ENCODE measurements at regions not wholly inside any gene's neighbourhood (a gene's known extent, or its start where the extent isn't known, plus 50 kb on each side); places are given as distances from the start of the nearest gene placed in this dataset.

DNA sequence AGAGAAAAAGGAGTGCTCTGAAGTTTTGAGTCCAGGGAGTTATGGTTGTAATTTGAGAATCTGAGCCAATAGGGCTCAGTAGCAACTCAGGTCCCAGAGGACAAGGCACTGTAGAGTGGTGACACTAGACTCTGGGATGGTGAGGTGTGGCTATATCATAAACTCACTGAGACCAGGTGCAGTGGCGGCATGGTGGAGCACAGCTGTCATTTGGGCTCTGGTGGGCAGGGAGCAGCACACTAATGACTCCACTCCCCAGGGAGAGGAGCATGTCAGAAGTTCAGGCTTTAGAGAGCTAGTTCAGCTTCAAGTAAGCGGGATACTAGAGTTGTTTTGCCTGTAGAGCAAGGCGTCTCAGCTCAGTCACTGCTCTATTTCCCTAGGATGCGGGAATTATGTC lies 165.4 kb upstream of the USP38 start:
- no peaks in the 10 kb centered on the region for H3F3A ChIP-seq (ENCODE audit: insufficient read depth, low read length)
- H3K79me2 ChIP-seq (ENCODE audit: low read length): no peaks in the 10 kb centered on the region
- no peak overlapping the region for H3K27ac ChIP-seq (ENCODE audit: low read length)
- no peaks in the 10 kb centered on the region for H3K27me3 ChIP-seq (replicated peaks; ENCODE audit: insufficient read depth, low read length)
- H2AFZ ChIP-seq (ENCODE audit: low read length): no peak overlapping the region
- H4K20me1 ChIP-seq (ENCODE audit: insufficient read depth, low read length): no peaks in the 10 kb centered on the region
- DNase-seq: no peak
- H3K4me2 ChIP-seq (ENCODE audit: low read depth, low read length): no peak overlapping the region
- TF ChIP-seq EZH2 (optimal IDR thresholded peaks at IDR 0.05; ENCODE audit: low read depth, low read length) (no peak), EZH2phosphoT487 (IDR thresholded peaks at IDR 0.05; ENCODE audit: low read length) (no peak)
- TF ChIP-seq, protein P1, sequence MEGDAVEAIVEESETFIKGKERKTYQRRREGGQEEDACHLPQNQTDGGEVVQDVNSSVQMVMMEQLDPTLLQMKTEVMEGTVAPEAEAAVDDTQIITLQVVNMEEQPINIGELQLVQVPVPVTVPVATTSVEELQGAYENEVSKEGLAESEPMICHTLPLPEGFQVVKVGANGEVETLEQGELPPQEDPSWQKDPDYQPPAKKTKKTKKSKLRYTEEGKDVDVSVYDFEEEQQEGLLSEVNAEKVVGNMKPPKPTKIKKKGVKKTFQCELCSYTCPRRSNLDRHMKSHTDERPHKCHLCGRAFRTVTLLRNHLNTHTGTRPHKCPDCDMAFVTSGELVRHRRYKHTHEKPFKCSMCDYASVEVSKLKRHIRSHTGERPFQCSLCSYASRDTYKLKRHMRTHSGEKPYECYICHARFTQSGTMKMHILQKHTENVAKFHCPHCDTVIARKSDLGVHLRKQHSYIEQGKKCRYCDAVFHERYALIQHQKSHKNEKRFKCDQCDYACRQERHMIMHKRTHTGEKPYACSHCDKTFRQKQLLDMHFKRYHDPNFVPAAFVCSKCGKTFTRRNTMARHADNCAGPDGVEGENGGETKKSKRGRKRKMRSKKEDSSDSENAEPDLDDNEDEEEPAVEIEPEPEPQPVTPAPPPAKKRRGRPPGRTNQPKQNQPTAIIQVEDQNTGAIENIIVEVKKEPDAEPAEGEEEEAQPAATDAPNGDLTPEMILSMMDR (IDR thresholded peaks at IDR 0.05; ENCODE audit: low read length): no peak
- H3K4me3 ChIP-seq (ENCODE audit: low read length): no peak overlapping the region
- peaks cover 6% of the 10 kb centered on the region for H3K4me1 ChIP-seq (ENCODE audit: low read length)
- H3K9me2 ChIP-seq (replicated peaks; ENCODE audit: insufficient read depth, low read length): no peaks in the 10 kb centered on the region
- H3K36me3 ChIP-seq (replicated peaks; ENCODE audit: insufficient read depth, low read length): no peaks in the 10 kb centered on the region
- H3K9me3 ChIP-seq (replicated peaks; ENCODE audit: insufficient read depth, low read length): no peaks in the 10 kb centered on the region
- H3K9ac ChIP-seq (ENCODE audit: low read length): no peak overlapping the region

DNA sequence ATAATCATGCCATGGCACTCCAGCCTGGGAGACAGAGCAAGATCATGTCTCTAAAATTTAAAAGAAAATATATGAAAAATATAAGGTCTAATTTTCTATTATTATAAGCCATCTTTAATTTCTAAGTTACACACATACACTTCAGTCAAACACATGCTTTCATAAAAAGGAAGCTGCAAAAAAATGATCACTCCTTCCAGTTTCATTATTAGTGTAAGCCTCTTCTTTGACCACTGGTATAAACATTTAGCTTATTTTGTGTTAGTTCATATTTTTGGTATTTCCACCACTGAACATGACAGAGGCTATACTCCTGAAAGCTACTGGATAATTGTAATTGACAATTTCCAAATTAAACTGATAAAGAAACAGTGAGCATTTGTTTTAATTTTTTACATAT lies 163.3 kb upstream of the USP38 start:
- Histone ChIP-seq H3K79me2 (ENCODE audit: low read length) (no peaks in the 10 kb centered on the region), H3K36me3 (replicated peaks; ENCODE audit: insufficient read depth, low read length) (no peaks in the 10 kb centered on the region), H3K4me1 (ENCODE audit: low read length) (peaks cover 10% of the 10 kb centered on the region), H3K4me2 (ENCODE audit: low read depth, low read length) (no peak overlapping the region), H3F3A (ENCODE audit: insufficient read depth, low read length) (no peaks in the 10 kb centered on the region), H2AFZ (ENCODE audit: low read length) (no peak overlapping the region), H4K20me1 (ENCODE audit: insufficient read depth, low read length) (no peaks in the 10 kb centered on the region), H3K27me3 (replicated peaks; ENCODE audit: insufficient read depth, low read length) (no peaks in the 10 kb centered on the region), H3K4me3 (ENCODE audit: low read length) (no peak overlapping the region), H3K9me2 (replicated peaks; ENCODE audit: insufficient read depth, low read length) (no peaks in the 10 kb centered on the region), H3K9me3 (replicated peaks; ENCODE audit: insufficient read depth, low read length) (no peaks in the 10 kb centered on the region), H3K9ac (ENCODE audit: low read length) (no peak overlapping the region), H3K27ac (ENCODE audit: low read length) (no peak overlapping the region)
- TF ChIP-seq EZH2phosphoT487 (IDR thresholded peaks at IDR 0.05; ENCODE audit: low read length) (no peak), EZH2 (optimal IDR thresholded peaks at IDR 0.05; ENCODE audit: low read depth, low read length) (no peak)
- TF ChIP-seq, protein P1 (IDR thresholded peaks at IDR 0.05; ENCODE audit: low read length): no peak
- DNase-seq: peak; percentile 59

DNA sequence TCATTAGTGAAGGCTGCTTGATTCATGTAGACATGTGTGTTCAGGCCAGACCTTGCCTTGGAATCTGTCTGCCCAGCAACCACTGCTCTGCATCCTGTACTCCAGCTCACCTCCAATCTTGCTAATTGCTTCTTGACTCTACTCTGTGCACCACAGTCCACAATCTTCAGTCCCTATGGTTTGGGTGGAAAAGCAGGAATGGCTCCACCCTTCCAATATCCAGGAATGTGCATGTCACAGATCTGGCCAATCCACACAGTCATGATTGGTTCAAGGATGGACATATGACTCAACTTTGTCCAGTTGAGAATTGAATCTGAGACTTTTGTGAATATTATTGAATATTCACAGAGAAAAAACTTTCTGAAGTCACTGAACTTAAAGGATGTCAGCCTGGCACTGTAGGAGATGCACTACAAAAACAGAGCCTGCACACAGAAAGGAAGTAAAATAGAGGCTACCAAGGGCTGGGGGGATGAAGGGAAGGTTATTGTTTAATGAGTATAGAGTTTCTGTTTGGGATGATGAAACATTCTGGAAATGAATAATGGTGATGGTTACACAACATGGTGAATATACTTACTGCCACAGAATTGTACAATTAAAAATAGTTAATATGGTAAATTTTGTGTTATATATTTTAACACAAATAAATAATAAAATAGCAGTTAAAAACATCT lies 161.3 kb upstream of the USP38 start:
- no peaks in the 10 kb centered on the region for H3F3A ChIP-seq (ENCODE audit: insufficient read depth, low read length)
- TF ChIP-seq EZH2phosphoT487 (IDR thresholded peaks at IDR 0.05; ENCODE audit: low read length) (no peak), EZH2 (optimal IDR thresholded peaks at IDR 0.05; ENCODE audit: low read depth, low read length) (no peak)
- TF ChIP-seq, protein P1 (IDR thresholded peaks at IDR 0.05; ENCODE audit: low read length): no peak
- no peak overlapping the region for H3K4me2 ChIP-seq (ENCODE audit: low read depth, low read length)
- no peaks in the 10 kb centered on the region for H3K9me3 ChIP-seq (replicated peaks; ENCODE audit: insufficient read depth, low read length)
- H3K4me3 ChIP-seq (ENCODE audit: low read length): no peak overlapping the region
- no peak for DNase-seq
- H3K4me1 ChIP-seq (ENCODE audit: low read length): peaks cover 10% of the 10 kb centered on the region
- H3K9ac ChIP-seq (ENCODE audit: low read length): no peak overlapping the region
- no peaks in the 10 kb centered on the region for H3K36me3 ChIP-seq (replicated peaks; ENCODE audit: insufficient read depth, low read length)
- H3K27me3 ChIP-seq (replicated peaks; ENCODE audit: insufficient read depth, low read length): no peaks in the 10 kb centered on the region
- no peaks in the 10 kb centered on the region for H3K79me2 ChIP-seq (ENCODE audit: low read length)
- H4K20me1 ChIP-seq (ENCODE audit: insufficient read depth, low read length): no peaks in the 10 kb centered on the region
- no peak overlapping the region for H3K27ac ChIP-seq (ENCODE audit: low read length)
- H3K9me2 ChIP-seq (replicated peaks; ENCODE audit: insufficient read depth, low read length): no peaks in the 10 kb centered on the region
- H2AFZ ChIP-seq (ENCODE audit: low read length): no peak overlapping the region

Measured in MM.1S (cell line).